ENCODE measurements at regions not wholly inside any gene's neighbourhood (a gene's known extent, or its start where the extent isn't known, plus 50 kb on each side); places are given as distances from the start of the nearest gene placed in this dataset.

GRCh38 chr1:38300616-38301015, 254.0 kb upstream of the POU3F1 start:
- Mint-ChIP-seq H3K4me3 (no peak overlapping the region), H3K9me3 (no peaks in the 10 kb centered on the region), H3K27ac (no peak overlapping the region), H3K4me1 (peaks cover 5% of the 10 kb centered on the region in 2 experiments; a peak in 1 of 4 replicates), H3K36me3 (ENCODE audit: insufficient read depth in 1 of 3, low read depth in 3 of 3) (no peaks in the 10 kb centered on the region), H3K27me3 (ENCODE audit: low read depth) (peaks cover 2% of the 10 kb centered on the region)
- H3K79me2 ChIP-seq (ENCODE audit: insufficient read depth, low read length) = no peaks in the 10 kb centered on the region
- H2BK20ac ChIP-seq (ENCODE audit: low read depth, low read length, poor library complexity, severe bottlenecking) = no peak overlapping the region
- H3K27me3 ChIP-seq (ENCODE audit: insufficient read depth, low read length) = no peaks in the 10 kb centered on the region
- no peak overlapping the region for H2BK15ac ChIP-seq (ENCODE audit: low read depth, low read length)
- DNase-seq = no peak
- H4K20me1 ChIP-seq (ENCODE audit: control insufficient read depth, insufficient read depth, insufficient read length) = no peaks in the 10 kb centered on the region
- no peak overlapping the region for H2AK5ac ChIP-seq (ENCODE audit: insufficient read length, low read length)
- H3K27ac ChIP-seq (ENCODE audit: insufficient read length, low read depth, low read length) = no peak overlapping the region
- no peak overlapping the region for H3T11ph ChIP-seq (ENCODE audit: low read length)
- no peak overlapping the region for H2BK12ac ChIP-seq (ENCODE audit: insufficient read length, low read depth, low read length)
- H3K79me1 ChIP-seq (ENCODE audit: insufficient read depth, low read depth, low read length, poor library complexity, severe bottlenecking) = no peaks in the 10 kb centered on the region
- no peak overlapping the region for H3K14ac ChIP-seq (ENCODE audit: insufficient read depth, low read length)
- H3K18ac ChIP-seq (ENCODE audit: insufficient read length, low read depth, low read length) = no peak overlapping the region
- no peak overlapping the region for H3K4ac ChIP-seq (ENCODE audit: low read depth, low read length)
- H2AFZ ChIP-seq (ENCODE audit: low read length) = no peak overlapping the region
- no peaks in the 10 kb centered on the region for H3K23me2 ChIP-seq (ENCODE audit: insufficient read length, low read depth, low read length, poor library complexity, severe bottlenecking)
- no peaks in the 10 kb centered on the region for H3K4me1 ChIP-seq (ENCODE audit: insufficient read depth, low read length)
- no peaks in the 10 kb centered on the region for H3K9me3 ChIP-seq (ENCODE audit: control insufficient read depth, low read depth, low read length)
- no peak overlapping the region for H3K9ac ChIP-seq (ENCODE audit: extremely low read depth, insufficient read length, low read length)
- H4K8ac ChIP-seq (replicated peaks; ENCODE audit: insufficient read length, low read depth, low read length) = no peak overlapping the region
- no peak for TF ChIP-seq CTCF (conservative IDR thresholded peaks at IDR 0.05)
- H2BK5ac ChIP-seq (ENCODE audit: insufficient read length, low read length) = no peak overlapping the region
- H4K91ac ChIP-seq (ENCODE audit: insufficient read length, low read depth, low read length) = no peak overlapping the region
- no peak overlapping the region for H2BK120ac ChIP-seq (ENCODE audit: low read depth, low read length, poor library complexity, severe bottlenecking)
- H3K4me2 ChIP-seq (ENCODE audit: insufficient read depth, insufficient read length, low read length) = no peak overlapping the region
- no peak overlapping the region for H3K56ac ChIP-seq (ENCODE audit: insufficient read length, low read depth, low read length)
- no peak overlapping the region for H4K5ac ChIP-seq (ENCODE audit: insufficient read length, low read depth, low read length)
- no peak overlapping the region for H3K23ac ChIP-seq (ENCODE audit: insufficient read length, low read depth, low read length)
- WGBS (ENCODE audit: extremely low coverage, insufficient read length, low lambda C conversion rate) = no CpG with 5 or more reads among the region's 3 CpGs

Data from H9 (cell line).